HG03442 (cell line): ENCODE measurements at regions not wholly inside any gene's neighbourhood (a gene's known extent, or its start where the extent isn't known, plus 50 kb on each side); places are given as distances from the start of the nearest gene placed in this dataset.

Experiments used
- ATAC-seq: cut with Tn5 transposase; IDR thresholded peaks from one replicate; pipeline ENCODE4 v1.9.1; 2021; ENCODE audit warnings: mild to moderate bottlenecking, moderate library complexity; ENCODE audit not compliant: unreplicated experiment

GRCh38 chr11:98561877-98562395, 458.8 kb upstream of the CNTN5 start:
- ATAC-seq = no peak

GRCh38 chr11:98564233-98564632, 456.5 kb upstream of the CNTN5 start:
- no peak for ATAC-seq

GRCh38 chr11:98564881-98565280, 455.9 kb upstream of the CNTN5 start:
- ATAC-seq = no peak

GRCh38 chr11:98565311-98565710, 455.4 kb upstream of the CNTN5 start:
- ATAC-seq = no peak

- no peak for ATAC-seq
These were observed 453.8 kb upstream of the CNTN5 start for GRCh38 chr11:98566978-98567377.

GRCh38 chr11:98568013-98568412, 452.7 kb upstream of the CNTN5 start:
- no peak for ATAC-seq

GRCh38 chr11:98572941-98573340, 447.8 kb upstream of the CNTN5 start:
- no peak for ATAC-seq

GRCh38 chr11:98587884-98588283, 432.9 kb upstream of the CNTN5 start:
- ATAC-seq = no peak

- ATAC-seq = no peak
These were observed 430.8 kb upstream of the CNTN5 start for GRCh38 chr11:98589967-98590366.

GRCh38 chr11:98600103-98600502, 420.6 kb upstream of the CNTN5 start:
- no peak for ATAC-seq

- no peak for ATAC-seq
These were observed 419.7 kb upstream of the CNTN5 start for GRCh38 chr11:98600786-98601773.

- no peak for ATAC-seq
These were observed 404.6 kb upstream of the CNTN5 start for GRCh38 chr11:98616098-98616655.

- no peak for ATAC-seq
These were observed 399.0 kb upstream of the CNTN5 start for GRCh38 chr11:98621767-98622166.

- no peak for ATAC-seq
These were observed 395.2 kb upstream of the CNTN5 start for GRCh38 chr11:98625526-98625925.

GRCh38 chr11:98630736-98631135, 390.0 kb upstream of the CNTN5 start:
- ATAC-seq = no peak

- ATAC-seq = no peak
These were observed 363.0 kb upstream of the CNTN5 start for GRCh38 chr11:98657711-98658110.

GRCh38 chr11:98659431-98659830, 361.3 kb upstream of the CNTN5 start:
- ATAC-seq = no peak

GRCh38 chr11:98674390-98674789, 346.4 kb upstream of the CNTN5 start:
- no peak for ATAC-seq

- no peak for ATAC-seq
These were observed 341.1 kb upstream of the CNTN5 start for GRCh38 chr11:98679673-98680072.

- ATAC-seq = no peak
These were observed 319.2 kb upstream of the CNTN5 start for GRCh38 chr11:98701541-98701940.

- ATAC-seq = no peak
These were observed 316.8 kb upstream of the CNTN5 start for GRCh38 chr11:98703779-98704556.
